ENCODE measurements at regions not wholly inside any gene's neighbourhood (a gene's known extent, or its start where the extent isn't known, plus 50 kb on each side); places are given as distances from the start of the nearest gene placed in this dataset.

GRCh38 chr11:80388536-80388935 lies 947.7 kb upstream of the TENM4 start:
- TF ChIP-seq MAZ (IDR thresholded peaks at IDR 0.05; ENCODE audit: borderline replicate concordance, low read depth, low read length) (no peak), MAZ (CRISPR knock-in tag; IDR thresholded peaks at IDR 0.05; ENCODE audit: low read depth) (no peak), ZBTB10 (CRISPR knock-in tag; IDR thresholded peaks at IDR 0.05; ENCODE audit: borderline replicate concordance) (no peak), ZNF354B (CRISPR knock-in tag; IDR thresholded peaks at IDR 0.05) (no peak), IRF9 (CRISPR knock-in tag; IDR thresholded peaks at IDR 0.05; ENCODE audit: borderline replicate concordance) (no peak), RARG (CRISPR knock-in tag; IDR thresholded peaks at IDR 0.05; ENCODE audit: low read depth) (no peak), AHR (CRISPR knock-in tag; IDR thresholded peaks at IDR 0.05) (no peak), ZNF260 (CRISPR knock-in tag; IDR thresholded peaks at IDR 0.05; ENCODE audit: borderline replicate concordance, low read depth) (no peak), ZNF703 (CRISPR knock-in tag; IDR thresholded peaks at IDR 0.05; ENCODE audit: borderline replicate concordance) (no peak), ZNF891 (CRISPR knock-in tag; IDR thresholded peaks at IDR 0.05) (no peak), ZNF678 (CRISPR knock-in tag; IDR thresholded peaks at IDR 0.05) (no peak), SIN3B (IDR thresholded peaks at IDR 0.05; ENCODE audit: low read length) (no peak), ZNF251 (CRISPR knock-in tag; IDR thresholded peaks at IDR 0.05) (no peak), MYPOP (CRISPR knock-in tag; IDR thresholded peaks at IDR 0.05) (no peak), ZBTB38 (CRISPR knock-in tag; IDR thresholded peaks at IDR 0.05) (no peak)
- H3K9ac ChIP-seq (ENCODE audit: insufficient read depth, low read depth, low read length) = no peak overlapping the region
- no peak overlapping the region for H2AFZ ChIP-seq (ENCODE audit: low read length)
- H3K27me3 ChIP-seq (ENCODE audit: control insufficient read depth in 1 of 2, insufficient read depth in 2 of 2, low read length in 2 of 2) = no peaks in the 10 kb centered on the region
- H4K20me1 ChIP-seq (ENCODE audit: insufficient read depth, low read length) = no peaks in the 10 kb centered on the region
- no TSS peak for BruUV-seq (replicated peaks)
- no peak overlapping the region for H3K4me3 ChIP-seq (replicated peaks in 1 of 3; ENCODE audit: insufficient read depth in 1 of 3, low read depth in 2 of 3, low read length in 3 of 3)
- ChIA-PET POLR2A (no interaction called here), CTCF (ENCODE audit: low intra/inter-chr PET ratio, low total read pairs) (no interaction called here)
- H3K27ac ChIP-seq (ENCODE audit: extremely low read length, insufficient read depth, low read length) = no peak overlapping the region
- 2% methylated on average over 4 of the region's 4 CpGs for WGBS (ENCODE audit: low lambda C conversion rate)
- DNase-seq (ENCODE audit: low spot score) (no peak), ATAC-seq (no peak), FAIRE-seq (no peak)
- H3K4me1 ChIP-seq (ENCODE audit: insufficient read depth, low read length) = no peaks in the 10 kb centered on the region
- no peaks in the 10 kb centered on the region for H3K79me2 ChIP-seq (ENCODE audit: insufficient read depth, low read length)
- H3K4me2 ChIP-seq (ENCODE audit: low read depth, low read length) = no peak overlapping the region
- in situ Hi-C loops (cut with HindIII; ENCODE audit: extremely low pct_ligation_motif_present, low pct_unique_long_range_greater_than_20kb) = no loop called here
- H3K9me3 ChIP-seq (ENCODE audit: low read length) = no peaks in the 10 kb centered on the region
- no peaks in the 10 kb centered on the region for H3K36me3 ChIP-seq (replicated peaks in 1 of 2; ENCODE audit: control insufficient read depth in 1 of 2, insufficient read depth in 2 of 2, low read length in 2 of 2)
- intact Hi-C loops (cut with micrococcal nuclease; ENCODE audit: unreplicated experiment) = no loop called here
